GM04504 (cell line): ENCODE measurements at regions not wholly inside any gene's neighbourhood (a gene's known extent, or its start where the extent isn't known, plus 50 kb on each side); places are given as distances from the start of the nearest gene placed in this dataset.
"Not testable (repeated sequence)": the region's sequence is repeated elsewhere in the genome, so short reads cannot be mapped to it uniquely, and the experiment has no call there.

Experiments
- DNase-seq: peaks from one replicate; pipeline ENCODE4 v3.0.0-alpha.2; 2012; ENCODE audit warnings: low read depth

DNA sequence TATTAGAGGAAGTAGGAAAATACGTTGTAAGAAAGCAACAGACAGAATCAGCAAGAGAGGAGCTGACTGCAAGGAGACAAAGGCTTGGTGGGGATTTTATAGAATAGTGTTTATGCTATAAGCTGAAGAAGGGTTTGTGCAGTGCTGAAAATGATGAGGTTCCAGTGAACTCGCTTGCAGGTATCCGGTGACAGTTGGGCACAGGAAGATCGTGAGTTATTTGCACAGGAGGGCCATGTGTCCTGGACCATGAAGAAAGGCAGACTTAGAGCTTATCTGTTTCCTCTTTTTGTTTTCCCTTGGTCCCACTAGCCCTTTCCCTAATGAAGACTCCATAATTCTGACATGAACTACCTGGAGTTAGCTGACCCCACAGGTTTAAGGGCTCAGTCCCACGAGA is 61.4 kb downstream of the NXNL2 start:
- DNase-seq = no peak

DNA sequence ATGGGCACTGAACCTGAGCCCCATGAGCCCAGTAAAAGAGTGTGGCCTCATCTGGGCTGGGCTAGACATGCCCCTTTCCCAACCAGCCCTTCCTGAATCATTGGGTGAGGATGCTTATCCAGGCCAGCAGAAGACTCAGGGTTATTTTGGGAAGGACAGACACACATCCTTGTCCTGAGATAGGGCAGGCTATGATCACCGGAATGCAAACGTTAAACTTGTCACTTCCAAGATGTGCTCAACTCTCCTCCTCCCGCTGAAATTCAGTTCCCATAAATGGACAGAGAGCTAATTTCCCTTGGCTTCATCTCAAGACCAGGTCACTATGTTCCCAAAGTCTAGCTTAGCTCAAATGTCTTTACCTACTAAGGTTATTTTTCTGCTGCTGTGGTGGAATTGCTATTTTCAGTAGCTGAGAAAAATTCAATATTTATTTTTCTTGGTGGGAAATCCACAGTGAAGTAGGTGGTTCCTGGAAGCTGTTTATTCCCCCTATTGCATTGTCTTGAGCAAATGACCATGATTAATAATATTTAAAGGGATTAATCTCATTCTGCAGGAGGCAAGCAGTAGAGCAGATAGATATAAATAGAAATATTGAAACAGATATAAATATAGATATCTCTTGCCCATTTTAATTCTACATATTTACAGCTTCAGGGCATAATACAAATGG is 70.0 kb downstream of the NXNL2 start:
- no peak for DNase-seq

DNA sequence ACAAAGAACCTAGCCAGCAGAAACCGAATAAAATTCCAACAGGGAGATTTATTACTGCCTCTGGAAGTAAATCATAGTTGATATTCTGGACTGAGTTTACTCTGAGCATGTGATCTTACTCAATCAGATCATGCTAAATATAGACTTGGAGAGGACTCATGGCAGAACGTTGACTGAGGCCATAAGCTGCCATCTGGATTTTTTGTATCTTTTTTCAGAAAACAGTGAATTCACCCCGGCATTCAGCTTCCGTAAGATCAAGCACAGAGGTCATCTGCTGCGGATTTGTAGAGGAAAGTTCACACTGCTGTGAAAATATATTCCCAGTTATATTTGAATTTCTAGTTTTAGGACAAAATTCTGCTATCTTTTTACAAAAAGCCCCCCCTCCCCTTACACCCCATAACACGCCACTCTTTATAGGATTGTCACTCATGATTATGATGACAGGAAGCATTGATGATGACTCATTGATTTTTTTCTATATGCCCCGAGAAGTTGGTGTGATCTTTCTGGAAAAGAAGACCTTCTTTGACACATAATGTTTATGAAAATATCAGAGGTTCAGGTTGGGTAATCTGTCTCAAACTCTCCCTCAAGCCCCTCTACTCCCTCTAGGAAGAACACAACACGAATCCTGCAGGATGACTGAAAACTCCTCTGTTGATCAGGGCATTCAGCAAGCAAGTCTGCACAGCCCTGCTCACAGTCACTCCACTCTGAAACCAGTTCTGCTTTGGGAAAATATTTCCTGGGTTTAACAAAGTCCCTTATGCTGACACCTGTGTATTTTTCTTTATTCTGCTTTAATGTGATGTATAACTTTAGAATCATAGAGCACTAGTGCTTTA is 70.8 kb downstream of the NXNL2 start:
- DNase-seq = no peak

DNA sequence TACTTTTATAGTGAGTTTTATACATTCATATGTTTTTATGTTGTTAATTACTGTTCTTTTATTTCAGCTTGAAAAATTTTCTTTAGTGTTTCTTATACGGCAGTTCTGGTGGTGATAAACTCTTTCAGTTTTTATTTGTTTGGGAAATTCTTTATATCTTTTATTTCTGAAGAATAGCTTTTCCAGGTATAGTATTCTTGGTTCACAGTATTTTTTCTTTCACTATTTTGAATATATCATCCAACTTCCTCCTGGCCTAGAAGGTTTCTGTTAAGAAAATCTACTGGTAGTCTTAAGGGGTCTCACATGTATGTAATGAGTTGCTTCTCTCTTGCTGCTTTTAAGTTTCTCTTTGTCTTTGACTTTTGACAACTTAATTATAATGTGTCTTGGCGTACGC is 79.4 kb downstream of the NXNL2 start:
- no peak for DNase-seq

DNA sequence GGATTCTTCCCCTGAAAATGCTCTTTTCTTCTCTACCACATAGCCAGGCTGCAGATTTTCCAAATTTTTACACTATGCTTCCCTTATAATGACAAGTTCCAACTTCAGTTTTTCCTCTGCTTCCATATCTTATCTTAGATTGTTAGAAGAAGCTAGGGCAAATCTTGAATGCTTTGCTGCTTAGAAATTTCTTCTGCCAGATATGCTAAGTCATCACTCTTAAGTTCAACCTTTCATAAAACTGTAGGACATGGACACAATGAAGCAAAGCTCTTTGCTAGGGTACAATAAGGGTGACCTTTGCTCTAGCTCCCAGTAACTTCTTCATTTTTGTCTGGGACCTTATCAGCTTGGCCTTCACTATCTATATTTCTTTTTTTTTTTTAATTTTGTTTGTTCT is 88.7 kb downstream of the NXNL2 start:
- DNase-seq = no peak

DNA sequence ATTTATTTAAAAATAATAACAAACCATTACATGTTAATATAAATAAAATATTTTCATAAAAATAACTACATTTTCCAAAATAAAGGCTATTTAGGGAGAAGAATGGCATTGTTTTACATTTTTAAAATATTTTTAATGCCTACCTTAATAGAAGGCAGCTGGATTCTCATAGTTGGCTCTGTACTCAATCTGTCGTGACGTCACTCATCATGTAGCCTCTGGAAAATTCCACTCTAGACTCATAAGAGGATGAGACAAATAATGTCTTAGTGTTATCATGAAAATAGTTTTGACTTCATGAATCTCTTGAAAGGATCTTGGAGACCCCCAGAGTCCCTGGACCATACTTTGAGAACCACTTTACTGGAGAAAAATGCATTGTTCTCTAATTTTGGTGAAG is 93.1 kb downstream of the NXNL2 start:
- no peak for DNase-seq

DNA sequence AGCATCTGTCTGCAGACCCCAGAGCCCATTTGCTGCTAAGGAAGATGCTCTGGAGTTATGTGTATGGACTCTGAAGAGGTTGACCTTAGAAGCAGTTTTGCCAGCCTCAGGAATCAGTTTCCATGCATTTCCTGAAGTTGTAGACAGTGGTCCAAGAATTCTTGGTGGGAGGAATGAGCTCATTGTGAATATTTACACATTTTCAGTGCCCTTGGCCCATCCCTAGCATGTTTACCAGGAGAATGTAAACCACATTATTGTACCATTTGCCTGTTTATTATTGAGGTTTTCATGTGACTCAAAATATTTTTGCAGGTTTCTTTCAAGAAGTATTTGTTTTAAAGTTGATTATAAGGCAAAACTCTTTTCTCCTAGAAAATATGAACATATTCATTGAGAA is 93.8 kb downstream of the NXNL2 start:
- no peak for DNase-seq

DNA sequence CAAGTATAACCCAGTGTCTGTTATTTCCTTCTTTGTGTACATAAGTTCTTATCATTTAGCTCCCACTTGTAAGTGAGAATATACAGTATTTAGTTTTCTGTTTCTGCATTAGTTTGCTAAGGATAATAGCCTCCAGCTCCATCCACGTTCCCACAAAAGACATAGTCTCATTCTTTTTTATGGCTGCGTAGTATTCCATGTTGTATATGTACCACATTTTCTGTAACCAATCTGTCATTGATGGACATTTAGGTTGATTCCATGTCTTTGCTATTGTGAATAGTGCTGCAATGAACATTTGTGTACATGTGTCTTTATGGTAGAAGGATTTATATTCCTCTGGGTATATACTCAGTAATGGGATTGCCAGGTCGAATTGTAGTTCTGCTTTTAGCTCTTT is 95.6 kb downstream of the NXNL2 start:
- DNase-seq = not testable (repeated sequence)

DNA sequence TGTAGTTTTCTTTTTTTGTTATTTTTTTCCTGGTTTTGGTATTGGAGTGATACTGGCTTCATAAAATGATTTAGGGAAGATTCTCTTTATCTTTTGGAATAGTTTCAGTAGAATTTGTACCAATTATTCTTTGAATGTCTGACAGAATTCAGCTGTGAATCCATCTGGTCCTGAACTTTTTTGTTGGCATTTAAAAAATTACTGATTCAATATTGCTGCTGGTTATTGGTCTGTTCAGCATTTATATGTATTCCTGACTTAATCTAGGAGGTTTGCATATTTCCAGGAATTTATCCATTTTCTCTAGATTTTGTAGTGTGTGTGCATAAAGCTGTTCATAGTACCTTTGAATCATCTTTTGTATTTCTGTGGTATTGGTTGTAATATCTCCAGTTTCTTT is 100.2 kb downstream of the NXNL2 start:
- DNase-seq = no peak

DNA sequence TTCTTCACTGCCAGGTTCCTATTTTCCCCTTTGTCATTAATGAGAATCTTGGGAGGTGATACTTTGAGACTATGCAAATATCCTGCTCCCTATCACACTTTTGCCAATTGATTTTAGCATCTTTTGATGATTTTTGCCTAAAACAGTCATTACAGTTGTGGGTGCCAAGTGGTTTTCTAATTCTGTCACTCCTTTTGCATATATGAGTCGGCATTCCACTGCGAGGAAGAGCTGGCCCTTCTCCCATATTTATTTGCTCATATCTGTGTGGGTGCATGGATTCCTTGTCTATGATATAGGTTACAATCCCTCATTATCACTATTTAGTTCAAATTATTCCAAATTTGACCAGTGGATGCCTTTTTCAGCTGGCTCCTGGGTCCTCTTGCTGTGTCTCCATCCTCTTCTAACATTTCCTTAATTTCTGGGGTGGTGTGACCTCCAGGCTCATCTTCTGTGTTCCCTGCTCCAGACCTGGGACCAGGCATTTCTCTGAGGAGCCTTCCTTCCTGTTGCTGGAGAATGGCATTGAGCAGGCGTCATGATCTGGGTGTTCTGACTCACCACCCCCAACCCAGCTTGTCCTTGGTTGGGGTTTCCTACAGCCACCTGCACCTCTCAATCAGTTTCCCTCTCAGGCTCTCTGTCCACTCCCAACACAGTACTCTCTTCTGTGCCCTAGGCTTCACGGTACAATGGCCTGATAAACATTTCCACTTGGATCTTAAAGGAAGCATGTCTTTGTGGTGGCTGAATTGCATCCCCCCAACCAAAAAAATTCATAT is 106.7 kb downstream of the NXNL2 start:
- no peak for DNase-seq

DNA sequence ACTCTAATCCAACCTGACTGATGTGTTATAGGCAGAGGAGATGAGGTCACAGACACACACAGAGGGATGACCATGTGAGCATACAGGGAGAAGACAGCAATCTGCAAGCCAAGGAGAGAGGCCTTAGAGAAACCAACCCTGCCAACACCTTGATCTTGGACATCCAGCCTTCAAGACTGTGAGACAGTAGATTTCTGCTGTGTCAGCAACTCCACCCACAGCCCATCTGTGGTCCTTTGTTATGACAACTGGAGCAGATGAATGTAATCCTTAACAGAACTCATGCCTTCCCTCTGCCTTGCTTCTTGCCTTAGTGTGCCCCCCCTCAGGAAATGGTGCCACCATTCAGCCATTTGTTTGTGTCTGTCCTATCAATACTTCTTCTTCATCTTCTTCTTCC is 107.4 kb downstream of the NXNL2 start:
- DNase-seq = no peak

DNA sequence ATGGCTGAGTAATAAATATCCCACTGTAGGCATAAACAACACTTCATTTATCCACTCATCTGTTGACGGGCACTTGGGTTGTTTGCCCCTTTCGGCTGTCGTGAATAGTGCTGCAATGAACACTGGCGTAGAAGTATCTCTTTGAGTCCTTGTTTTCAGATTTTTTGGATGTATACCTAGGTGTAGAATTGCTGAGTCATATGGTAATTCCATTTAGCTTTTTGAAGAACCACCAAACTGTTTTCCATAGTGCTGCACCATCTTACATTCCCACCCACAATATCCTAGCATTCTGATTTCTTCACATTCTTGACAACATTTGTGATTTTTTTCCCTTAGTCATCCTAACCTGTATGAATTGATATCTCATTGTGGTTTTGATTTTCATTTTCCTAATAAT is 109.0 kb downstream of the NXNL2 start:
- no peak for DNase-seq

DNA sequence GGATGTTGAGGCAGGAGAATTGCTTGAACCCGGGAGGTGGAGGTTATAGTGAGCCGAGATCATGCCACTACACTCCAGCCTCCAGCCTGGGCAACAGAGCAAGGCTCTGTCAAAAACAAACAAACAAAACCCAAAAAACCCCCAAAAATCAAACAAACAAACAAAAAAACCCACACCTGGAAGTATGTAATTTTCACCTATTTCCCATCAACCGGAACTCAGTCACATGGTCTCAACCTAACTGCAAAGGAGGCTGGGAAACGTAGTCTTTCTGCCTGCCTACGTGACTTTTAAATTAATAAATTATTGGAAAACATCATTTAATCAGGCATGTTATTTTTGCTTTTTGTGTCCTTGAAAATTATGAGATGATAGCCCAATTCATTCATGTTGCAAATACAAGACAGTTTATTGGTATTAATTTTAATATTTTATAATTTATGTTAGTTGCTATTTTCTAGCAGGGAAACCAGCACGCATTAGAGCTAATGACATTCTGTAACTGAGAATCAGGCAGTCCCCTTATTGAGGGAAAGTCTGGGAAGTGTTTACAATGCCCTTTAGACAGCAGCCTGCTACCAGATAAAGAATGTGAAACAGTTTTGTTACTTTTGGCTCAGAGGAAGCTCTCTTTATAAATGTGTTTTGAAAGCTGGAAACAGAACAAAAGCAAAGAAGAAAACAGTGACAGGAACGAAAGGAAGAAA is 110.3 kb downstream of the NXNL2 start:
- DNase-seq = no peak

DNA sequence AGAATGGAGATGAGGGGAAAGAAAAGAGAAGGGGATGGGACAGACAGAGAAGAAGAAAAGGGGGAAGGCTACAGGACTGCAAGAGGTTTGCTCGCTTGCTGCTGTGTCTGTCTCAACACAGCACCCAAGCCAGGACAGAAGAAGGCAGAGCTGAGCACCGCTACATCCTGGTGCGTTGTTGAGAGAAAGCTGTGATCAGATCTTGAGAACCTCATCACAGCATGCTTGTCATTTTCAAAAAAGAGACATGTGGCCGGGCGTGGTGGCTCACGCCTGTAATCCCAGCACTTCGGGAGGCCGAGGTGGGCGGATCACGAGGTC is 110.9 kb downstream of the NXNL2 start:
- DNase-seq = no peak

DNA sequence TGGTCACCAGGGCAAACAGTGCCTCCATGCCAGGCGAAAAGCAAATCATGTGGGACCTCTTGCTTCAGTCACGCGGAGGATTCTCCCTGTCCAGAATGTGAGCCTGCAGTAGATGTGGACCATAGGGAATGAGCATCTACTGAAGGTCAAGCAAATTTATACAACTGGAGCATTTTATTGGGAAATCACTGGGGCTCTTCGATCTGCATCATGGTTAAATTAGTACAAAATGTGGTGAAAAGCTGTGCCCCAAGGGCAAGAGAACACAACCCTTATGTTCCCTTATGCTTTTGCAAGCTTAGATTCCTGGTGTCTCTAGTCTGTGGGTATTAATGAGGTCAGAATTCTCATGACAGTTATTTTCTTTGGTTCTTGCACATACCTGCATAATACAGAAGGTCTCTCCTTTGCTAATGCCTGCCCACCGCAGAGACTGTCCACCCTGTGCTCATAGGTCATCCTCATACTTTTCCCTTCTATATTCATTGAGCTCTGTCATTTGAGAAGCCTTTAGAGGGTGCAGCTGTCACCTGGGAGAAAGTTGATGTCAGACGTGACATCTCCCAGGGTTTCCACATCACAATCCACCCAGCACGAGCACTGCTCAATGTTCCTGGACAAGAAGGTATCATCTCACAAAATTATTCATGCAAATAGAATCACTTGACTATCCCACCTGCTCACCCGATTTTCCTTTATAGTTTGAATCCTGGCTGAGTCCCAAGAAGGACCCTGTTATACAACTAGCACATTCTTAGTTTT is 111.7 kb downstream of the NXNL2 start:
- no peak for DNase-seq

DNA sequence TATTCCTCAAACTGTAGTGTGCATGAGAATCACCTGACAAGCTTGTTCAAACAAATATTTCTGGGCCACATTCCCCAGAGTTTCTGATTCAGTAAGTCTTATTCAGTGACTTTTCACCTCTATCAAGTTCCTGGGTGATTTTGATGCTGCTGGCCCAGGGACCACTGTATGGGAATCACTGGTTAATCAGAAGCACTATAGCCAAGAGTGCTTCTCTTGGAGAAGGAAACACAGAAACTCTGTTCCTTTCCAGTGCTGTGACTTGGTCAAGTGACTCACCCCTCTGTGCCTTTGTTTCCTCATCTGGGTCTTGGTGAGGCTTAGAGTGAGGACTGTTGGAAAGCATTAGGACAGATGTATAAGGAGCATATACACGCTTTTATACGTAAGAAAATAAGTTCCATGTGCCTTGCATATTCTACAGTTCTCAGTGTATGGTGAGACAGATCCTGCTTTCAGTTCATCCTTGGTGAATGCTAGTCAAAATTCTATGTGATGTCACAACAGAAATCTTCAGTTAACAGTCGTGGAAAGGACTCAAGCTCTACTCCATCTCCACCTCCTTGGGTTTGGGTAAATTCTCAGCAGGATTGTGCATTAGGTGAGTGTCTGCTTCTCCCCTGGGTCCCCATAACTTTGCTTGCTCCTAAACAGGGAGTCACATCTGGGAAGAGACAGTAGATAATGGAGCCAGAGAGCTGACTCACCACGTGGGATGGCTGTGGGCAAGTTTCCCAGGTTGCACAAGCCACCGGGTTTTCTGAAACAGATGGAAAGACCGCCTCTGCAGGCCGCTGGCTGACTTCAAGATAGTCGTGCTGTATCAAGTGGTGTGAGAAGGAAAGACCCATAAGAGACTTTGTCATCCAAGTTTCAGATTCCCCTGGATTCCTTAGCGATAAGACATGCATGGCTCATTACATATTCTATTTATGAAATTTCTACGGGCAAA is 117.0 kb downstream of the NXNL2 start:
- DNase-seq = peak; percentile 97

DNA sequence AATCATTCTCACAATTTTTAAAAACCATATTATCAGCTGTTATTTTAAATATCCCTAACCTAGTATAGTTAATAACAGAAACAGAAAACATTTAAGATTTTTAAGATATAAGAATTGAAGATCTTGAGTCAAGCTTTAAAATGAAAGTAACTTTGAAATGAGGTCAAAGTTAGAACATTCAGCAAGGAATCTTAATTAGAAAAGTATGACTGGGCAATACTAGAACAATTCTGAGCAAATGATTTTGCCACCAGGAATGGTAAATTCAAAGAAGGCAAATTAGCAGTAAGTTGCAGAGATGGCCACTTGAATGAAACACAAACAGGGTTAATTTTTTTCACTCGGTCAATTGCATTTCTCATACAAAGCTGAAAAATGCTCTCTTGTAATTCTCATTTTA is 117.9 kb downstream of the NXNL2 start:
- DNase-seq = no peak

DNA sequence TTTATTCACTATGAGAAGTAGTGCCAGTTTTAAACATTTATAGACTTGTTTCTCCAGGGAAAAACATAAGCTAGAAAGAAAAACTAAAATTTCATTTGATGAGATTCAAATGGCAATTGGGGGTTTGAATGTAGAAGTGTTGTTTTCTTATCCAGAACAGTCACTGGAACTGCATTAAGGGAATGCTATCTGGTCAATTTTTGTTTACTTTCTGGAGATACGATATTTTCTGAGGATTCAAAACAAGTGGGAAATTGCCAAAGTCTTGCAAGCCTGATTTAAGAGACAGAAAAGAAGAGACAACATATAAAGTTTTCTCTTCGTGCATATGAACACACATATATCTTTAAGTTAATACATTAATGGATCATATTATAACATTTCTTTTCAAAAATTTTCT is 118.4 kb downstream of the NXNL2 start:
- no peak for DNase-seq

DNA sequence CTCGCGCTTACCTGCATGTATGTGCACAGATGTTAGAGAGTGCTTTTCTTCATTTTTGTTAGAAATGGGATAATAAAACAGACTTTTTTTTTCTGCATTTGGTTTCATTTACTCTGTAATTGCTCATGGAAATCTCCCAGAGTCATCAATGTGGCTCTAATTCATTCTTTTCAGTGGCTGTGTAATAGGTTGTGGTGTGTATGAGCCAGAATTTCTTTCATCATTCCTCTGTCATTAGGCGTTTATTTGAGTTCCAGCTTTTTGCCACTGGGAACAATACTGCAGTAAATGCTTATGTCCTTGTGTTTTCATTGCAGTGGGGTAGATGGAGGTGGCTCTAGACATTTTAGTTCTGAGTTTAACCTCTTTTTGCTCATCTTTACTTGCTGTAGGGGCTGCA is 118.9 kb downstream of the NXNL2 start:
- DNase-seq = peak; percentile 61

DNA sequence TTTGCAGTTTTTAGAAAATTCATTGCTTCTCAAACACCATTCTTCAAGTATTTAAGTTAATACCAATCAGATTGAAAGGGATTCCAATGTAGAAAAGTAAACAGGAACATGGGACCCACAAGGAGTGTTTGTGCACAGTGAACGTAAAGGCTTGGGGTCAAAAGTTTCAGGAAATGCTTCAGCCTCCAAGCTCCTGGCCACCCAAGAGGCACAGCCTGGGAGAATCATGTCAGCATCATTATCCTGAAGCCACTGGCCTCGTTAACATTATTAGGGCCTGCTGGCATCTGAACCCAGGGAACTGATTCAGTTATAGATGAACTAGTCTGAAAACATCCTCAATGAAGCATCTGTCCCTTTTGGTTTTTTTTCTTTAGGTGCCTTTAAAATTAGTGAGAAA is 122.9 kb downstream of the NXNL2 start:
- no peak for DNase-seq
